Renal cortex interstitium (tissue), 11 donors: ENCODE measurements at regions not wholly inside any gene's neighbourhood (a gene's known extent, or its start where the extent isn't known, plus 50 kb on each side); places are given as distances from the start of the nearest gene placed in this dataset.
"Not testable (repeated sequence)": the region's sequence is repeated elsewhere in the genome, so short reads cannot be mapped to it uniquely, and the experiment has no call there.

Experiments
- DNase-seq, 11 donors: peaks; one replicate each; pipeline ENCODE4 v3.0.0-alpha.2; 2013; ENCODE audit warnings: low read depth in 9 of 11, low spot score in 4 of 11; ENCODE audit errors: extremely low read depth in 1 of 11

DNA sequence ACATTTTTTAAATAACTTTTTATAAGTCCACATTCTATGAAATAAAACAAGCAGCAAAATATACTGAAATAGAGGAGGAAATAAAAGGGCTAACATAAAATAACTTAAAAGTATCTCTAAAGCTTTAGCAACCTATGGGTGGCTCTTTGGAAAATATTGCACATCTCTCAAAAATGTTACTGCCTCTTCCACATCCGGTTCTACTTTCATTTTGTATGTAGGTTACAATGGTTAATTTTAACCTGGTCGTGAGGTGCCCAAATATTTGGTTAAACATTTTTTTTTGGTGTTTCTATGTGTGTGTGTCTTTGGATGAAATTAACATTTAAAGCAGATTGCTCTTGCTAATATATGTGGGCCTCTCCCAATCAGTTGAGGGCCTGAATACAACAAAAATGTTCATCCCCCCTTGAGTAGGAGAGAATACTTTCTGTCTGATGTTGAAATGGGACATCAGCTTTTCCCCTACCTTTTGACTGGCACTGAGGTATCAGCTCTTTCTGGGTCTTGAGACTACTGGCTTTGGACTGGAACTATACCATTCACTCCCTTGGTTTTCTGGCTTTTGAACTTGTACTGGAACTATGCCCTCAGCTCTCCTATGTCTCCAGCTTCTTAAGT is 353.0 kb downstream of the ADAM29 start:
- no peak for DNase-seq

GRCh38 chr4:175273995-175274753 is 356.0 kb downstream of the ADAM29 start:
- DNase-seq = no peak

DNA sequence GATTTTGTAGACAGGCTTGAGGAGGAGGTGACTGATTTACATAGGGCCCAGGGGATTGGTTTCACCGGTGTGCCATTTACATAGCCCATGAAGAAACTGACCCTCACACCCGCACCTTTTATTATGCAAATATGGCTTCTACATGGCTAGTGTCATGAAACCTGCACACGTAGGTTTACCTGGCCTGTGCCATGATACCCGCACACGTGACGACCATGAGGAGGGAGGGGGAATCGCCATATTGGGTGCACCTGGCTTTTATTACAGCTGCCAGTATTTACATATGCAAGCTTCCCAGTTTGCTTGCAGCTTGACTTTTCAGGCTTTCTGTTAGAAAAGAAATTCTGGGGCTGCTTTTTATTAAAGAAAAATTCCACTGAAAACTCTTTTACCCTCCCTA is 359.7 kb downstream of the ADAM29 start:
- DNase-seq = no peak

- no peak for DNase-seq
Observed at GRCh38 chr4:175280153-175280552, 362.0 kb downstream of the ADAM29 start.

- no peak for DNase-seq
Observed at GRCh38 chr4:175281894-175282293, 363.7 kb downstream of the ADAM29 start.

DNA sequence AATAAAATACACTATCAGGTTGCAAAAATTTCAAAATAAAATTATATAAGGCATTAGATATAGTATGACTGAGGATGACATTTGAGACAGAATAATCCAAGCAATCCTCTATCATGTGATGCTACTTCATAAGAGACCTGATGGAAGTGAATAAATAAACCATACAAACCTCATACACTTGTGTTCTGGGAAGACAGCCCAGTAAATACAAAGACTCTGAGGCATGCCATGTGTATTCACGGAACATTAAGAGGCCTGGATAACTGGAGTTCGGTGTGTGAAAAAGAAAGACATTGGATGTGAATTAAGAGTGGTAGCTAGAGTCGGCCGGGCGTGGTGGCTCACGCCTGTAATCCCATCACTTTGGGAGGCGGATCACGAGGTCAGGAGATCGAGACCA is 364.2 kb downstream of the ADAM29 start:
- DNase-seq = no peak

DNA sequence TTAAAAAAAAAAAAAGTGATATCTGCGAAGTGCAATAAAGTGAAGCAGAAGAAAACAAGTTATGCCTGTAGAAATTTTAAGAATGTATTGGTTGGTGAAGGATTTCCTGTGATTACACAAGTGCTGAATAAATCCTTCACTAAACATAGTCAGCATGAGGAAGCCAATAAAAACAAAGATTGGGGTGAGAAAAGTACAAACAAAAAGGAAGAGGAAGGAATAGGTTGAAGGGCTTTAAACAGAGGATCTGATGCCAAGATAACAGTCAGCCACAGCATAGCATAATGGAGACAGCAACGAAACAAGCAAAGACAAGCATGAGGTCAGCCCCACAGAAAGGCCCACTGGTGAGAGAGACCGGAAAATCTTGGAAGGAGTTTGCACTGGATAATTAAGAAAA is 372.2 kb downstream of the ADAM29 start:
- no peak for DNase-seq

GRCh38 chr4:175297965-175298565 is 379.9 kb downstream of the ADAM29 start:
- peak in 4 of 11 donors; percentile 4 to 9 (median 6) for DNase-seq

- no peak for DNase-seq
Observed at GRCh38 chr4:175306436-175306835, 388.3 kb downstream of the ADAM29 start.

DNA sequence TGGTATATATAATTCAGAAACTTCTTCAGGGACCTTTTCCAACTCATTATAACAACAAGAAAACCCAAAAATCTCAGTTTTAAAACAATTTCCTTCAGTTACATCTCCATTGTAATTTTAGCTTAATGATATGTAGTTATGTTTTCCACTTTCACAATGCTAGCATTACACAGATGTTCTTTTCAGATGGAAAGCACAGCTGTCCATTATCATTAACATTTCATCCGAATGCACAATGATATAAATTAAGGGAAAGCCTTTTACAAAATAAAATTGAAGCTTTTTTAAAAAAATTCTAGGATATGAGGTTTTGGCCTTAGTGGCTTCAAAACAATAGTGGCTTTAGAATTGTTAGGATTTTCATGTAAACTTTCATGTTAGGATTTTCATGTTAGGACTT is 389.2 kb downstream of the ADAM29 start:
- DNase-seq = no peak

DNA sequence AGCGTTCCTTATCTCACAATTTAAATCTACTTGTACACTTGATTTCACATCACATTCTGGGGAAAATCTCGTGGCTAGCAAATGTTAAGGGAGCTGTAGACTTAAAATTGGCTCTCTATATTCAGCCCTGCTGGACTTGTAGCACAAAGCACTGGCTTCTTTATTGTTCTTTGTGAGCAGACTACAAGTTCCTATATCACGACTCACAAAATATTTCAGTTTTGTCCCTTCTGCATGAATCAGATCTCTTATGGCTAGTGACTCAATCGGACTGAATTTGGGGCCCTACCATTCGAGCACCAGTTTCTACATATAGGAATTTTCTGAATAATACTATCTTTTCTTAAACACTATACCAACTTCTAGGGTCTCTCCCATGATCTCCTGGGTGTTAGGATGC is 390.1 kb downstream of the ADAM29 start:
- no peak for DNase-seq

- DNase-seq = no peak
Observed at GRCh38 chr4:175309041-175309440, 390.9 kb downstream of the ADAM29 start.

GRCh38 chr4:175325230-175325629 is 407.1 kb downstream of the ADAM29 start:
- DNase-seq = peak in 1 of 11 donors; percentile 23

DNA sequence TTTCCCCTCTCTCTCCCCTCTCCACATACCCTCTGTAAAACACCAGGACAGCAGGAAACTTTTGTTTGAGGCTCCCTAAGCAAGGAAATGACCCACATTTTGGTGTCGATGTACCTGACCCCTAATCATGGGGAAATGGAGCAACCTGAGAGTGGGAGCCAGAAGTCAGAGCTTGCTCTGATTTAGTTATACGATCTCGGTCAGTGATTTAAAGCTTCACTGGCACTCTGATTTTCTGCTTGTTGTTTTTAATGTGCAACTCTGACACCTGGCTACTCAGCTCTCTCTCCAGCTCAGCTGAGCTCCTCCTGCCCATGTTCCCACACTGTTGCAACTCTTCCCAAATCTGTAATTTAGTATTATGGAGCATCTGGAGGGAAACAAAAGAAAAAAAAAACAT is 408.6 kb downstream of the ADAM29 start:
- DNase-seq = peak in 4 of 11 donors; percentile 15 to 25 (median 18)

GRCh38 chr4:175330236-175330635 is 412.1 kb downstream of the ADAM29 start:
- no peak for DNase-seq

- DNase-seq = no peak
Observed at GRCh38 chr4:175330652-175331051, 412.5 kb downstream of the ADAM29 start.

- peak in 3 of 11 donors; percentile 20 to 26 (median 24) for DNase-seq
Observed at GRCh38 chr4:175335331-175335730, 417.2 kb downstream of the ADAM29 start.

DNA sequence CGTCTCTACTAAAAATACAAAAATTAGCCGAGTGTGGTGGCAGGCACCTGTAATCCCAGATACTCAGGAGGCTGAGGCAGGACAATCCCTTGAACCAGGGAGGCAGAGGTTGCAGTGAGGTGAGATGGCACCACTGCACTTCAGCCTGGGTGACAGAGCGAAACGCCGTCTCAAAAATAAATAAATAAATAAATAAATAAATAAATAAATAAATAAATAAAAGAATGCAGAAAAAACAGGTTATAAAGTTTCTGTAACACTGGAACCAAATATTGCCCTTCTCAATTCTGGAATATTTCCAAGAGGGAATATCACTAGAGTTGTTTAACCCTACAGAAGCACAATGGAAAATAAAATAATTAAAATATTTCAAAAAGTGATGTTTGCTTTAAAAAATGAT is 418.4 kb downstream of the ADAM29 start:
- DNase-seq = not testable (repeated sequence)

DNA sequence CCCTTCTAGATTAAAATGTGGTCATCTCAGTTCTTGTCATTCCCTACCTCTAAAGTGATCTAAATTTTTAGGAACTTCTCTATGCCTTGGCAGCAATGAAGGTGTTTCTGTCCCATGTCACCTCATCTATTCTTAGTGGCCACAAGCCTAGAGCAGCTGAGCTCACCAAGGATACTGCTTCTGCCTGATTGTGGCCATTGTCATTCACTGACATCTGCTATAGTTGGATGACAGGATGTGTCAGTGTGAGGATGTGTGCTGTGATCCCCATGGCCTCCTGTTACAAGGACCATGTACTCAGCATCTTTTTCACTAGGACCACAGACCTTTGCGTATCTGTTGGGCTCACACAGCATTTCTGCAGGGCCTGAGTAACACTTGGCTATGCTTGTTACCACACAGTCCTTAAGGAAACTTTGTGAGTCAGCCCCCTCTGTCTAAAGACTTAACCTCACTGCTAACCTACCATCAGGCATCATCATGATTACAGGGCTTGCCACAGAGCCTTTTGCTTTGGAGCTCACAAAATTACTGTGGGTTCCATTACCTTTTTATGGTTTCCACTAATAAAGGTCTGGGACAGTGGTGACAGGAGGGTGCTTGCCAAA is 421.0 kb downstream of the ADAM29 start:
- DNase-seq = no peak

- no peak for DNase-seq
Observed at GRCh38 chr4:175341203-175341755, 423.1 kb downstream of the ADAM29 start.
